HG03097 (cell line): ENCODE measurements at regions not wholly inside any gene's neighbourhood (a gene's known extent, or its start where the extent isn't known, plus 50 kb on each side); places are given as distances from the start of the nearest gene placed in this dataset.

ENCODE experiments used
- ATAC-seq: cut with Tn5 transposase; IDR thresholded peaks from one replicate; pipeline ENCODE4 v1.9.1; 2021; ENCODE audit not compliant: unreplicated experiment, low FRiP score

GRCh38 chr14:29518335-29518734 is 409.3 kb downstream of the PRKD1 start:
- ATAC-seq, result no peak

DNA sequence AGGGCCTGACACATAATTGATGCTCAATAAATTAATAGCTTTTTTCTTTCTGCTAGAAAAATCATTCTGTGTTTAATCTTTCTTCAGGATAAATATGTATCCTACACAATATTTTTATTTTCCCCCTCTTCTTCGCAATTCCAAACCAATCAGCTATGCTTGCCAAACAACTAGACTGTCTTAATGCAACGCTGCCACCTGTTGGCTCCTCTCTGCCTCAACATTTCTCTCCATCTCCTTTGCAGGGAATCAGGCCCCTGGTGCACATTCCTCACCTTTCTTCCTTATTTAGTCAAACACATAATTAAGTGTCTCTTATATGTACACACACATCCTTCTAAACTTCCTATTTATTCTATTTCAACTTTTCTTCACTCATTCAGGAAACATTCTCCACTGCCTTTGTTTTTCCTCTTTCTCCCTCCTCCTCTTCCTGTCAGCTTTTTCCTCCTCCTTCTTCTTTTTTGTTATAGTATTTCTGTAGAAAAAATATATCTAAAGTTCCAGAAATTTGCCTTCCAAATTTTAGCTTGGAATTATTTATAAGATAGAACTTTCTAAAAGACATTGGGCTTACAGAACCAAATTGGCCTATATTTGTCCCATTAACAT is 406.0 kb downstream of the PRKD1 start:
- no peak for ATAC-seq
